Uterus (tissue), 3 donors: ENCODE measurements at regions not wholly inside any gene's neighbourhood (a gene's known extent, or its start where the extent isn't known, plus 50 kb on each side); places are given as distances from the start of the nearest gene placed in this dataset.
"Not testable (repeated sequence)": the region's sequence is repeated elsewhere in the genome, so short reads cannot be mapped to it uniquely, and the experiment has no call there.

ENCODE experiments used
- DNase-seq, 2 donors: peaks; one replicate each; pipeline ENCODE4 v3.0.0-alpha.2; 2019 to 2020
- H3K27ac ChIP-seq, 2 donors: fragments of 200-600 bp; sonication (generic); 1 replicate in 1 of 2; 2 replicates in 1 of 2; pipeline ENCODE4 v1.5.1; 2016 to 2018
- H3K27me3 ChIP-seq, 2 donors: fragments of 200-600 bp; sonication (generic); one replicate each; pipeline ENCODE4 v1.5.1; 2018 to 2019; ENCODE audit warnings: control low read depth in 1 of 2
- H3K36me3 ChIP-seq, 2 donors: fragments of 200-600 bp; sonication (generic); one replicate each; pipeline ENCODE4 v1.5.1; 2019; ENCODE audit warnings: control low read depth in 1 of 2
- H3K4me1 ChIP-seq, 2 donors: fragments of 200-600 bp; sonication (generic); one replicate each; pipeline ENCODE4 v1.5.1; 2018 to 2019; ENCODE audit warnings: control low read depth in 1 of 2
- H3K4me3 ChIP-seq, 2 donors: fragments of 200-600 bp; sonication (generic); 1 replicate in 1 of 2; 2 replicates in 1 of 2; pipeline ENCODE4 v1.5.1; 2018 to 2019; ENCODE audit warnings: mild to moderate bottlenecking in 1 of 2
- H3K9me3 ChIP-seq, 2 donors: fragments of 200-600 bp; sonication (generic); one replicate each; pipeline ENCODE4 v1.5.1; 2019; ENCODE audit warnings: control low read depth in 1 of 2
- POLR2A ChIP-seq, 2 donors: fragments of 450-650 bp; IDR thresholded peaks; one replicate each; pipeline ENCODE4 v1.6.1; 2016; ENCODE audit warnings: antibody characterized with exemption in 2 of 2, mild to moderate bottlenecking in 1 of 2, moderate library complexity in 1 of 2
- intact Hi-C: fragments of 100-400 bp; cut with DNase I; formaldehyde crosslinking; loops from one replicate; pipeline ENCODE4 v1.15.1; 2023; ENCODE audit warnings: low total_unique reads
- TF ChIP-seq, protein P1 (sequence below), 4 experiments: fragments of 200-600 bp in 2 of 4; fragments of 450-650 bp in 2 of 4; sonication (generic) in 2 of 4; IDR thresholded peaks; one replicate each; pipeline ENCODE4 v1.5.1; 2016 to 2019; ENCODE audit warnings: antibody characterized with exemption in 4 of 4, mild to moderate bottlenecking in 2 of 4, moderate library complexity in 1 of 4
- donor health status: DM: yes; HTN: yes; CAD: no.

DNA sequence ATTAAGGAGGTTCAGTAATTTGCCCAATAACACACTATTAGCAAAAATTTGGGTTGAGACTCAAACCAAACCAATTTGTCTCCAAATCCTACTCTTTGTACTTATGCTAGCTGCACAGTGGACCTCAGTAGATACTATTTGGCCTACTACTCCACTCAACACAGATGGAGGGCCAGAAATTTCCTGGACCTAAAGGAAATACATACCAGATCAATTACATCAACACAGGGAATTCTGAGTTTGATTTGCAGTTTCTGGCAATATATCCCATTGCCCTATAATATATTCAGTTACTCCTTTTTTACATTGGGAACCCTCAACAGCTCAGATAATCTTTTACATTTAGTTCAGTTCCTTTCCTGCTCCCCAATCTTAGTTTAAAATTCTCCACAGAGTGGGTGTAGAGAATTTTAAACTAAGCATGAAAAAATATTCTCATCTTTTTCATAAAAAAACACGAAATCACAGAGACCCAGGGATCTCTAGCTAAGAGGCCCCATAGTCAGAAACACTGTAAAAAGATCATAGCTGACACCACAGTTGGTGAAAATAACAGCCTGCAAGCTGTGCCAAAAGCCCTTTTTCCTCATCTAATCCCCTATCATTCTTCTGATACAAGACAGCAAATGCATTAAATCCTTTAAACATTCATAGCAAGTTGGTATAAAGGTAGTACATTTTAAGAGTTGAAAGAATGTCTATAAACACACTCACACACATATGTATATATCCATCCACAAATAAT, 317.7 kb upstream of the ESRRG start:
- H3K4me1 ChIP-seq = no peaks in the 10 kb centered on the region
- H3K36me3 ChIP-seq = no peaks in the 10 kb centered on the region
- no peak overlapping the region for H3K4me3 ChIP-seq
- no peaks in the 10 kb centered on the region for H3K9me3 ChIP-seq
- H3K27ac ChIP-seq = no peak overlapping the region
- intact Hi-C loops = no loop called here
- DNase-seq = no peak
- TF ChIP-seq, protein P1, sequence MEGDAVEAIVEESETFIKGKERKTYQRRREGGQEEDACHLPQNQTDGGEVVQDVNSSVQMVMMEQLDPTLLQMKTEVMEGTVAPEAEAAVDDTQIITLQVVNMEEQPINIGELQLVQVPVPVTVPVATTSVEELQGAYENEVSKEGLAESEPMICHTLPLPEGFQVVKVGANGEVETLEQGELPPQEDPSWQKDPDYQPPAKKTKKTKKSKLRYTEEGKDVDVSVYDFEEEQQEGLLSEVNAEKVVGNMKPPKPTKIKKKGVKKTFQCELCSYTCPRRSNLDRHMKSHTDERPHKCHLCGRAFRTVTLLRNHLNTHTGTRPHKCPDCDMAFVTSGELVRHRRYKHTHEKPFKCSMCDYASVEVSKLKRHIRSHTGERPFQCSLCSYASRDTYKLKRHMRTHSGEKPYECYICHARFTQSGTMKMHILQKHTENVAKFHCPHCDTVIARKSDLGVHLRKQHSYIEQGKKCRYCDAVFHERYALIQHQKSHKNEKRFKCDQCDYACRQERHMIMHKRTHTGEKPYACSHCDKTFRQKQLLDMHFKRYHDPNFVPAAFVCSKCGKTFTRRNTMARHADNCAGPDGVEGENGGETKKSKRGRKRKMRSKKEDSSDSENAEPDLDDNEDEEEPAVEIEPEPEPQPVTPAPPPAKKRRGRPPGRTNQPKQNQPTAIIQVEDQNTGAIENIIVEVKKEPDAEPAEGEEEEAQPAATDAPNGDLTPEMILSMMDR (IDR thresholded peaks at IDR 0.05) = no peak
- TF ChIP-seq POLR2A (IDR thresholded peaks at IDR 0.05) = no peak
- no peaks in the 10 kb centered on the region for H3K27me3 ChIP-seq

DNA sequence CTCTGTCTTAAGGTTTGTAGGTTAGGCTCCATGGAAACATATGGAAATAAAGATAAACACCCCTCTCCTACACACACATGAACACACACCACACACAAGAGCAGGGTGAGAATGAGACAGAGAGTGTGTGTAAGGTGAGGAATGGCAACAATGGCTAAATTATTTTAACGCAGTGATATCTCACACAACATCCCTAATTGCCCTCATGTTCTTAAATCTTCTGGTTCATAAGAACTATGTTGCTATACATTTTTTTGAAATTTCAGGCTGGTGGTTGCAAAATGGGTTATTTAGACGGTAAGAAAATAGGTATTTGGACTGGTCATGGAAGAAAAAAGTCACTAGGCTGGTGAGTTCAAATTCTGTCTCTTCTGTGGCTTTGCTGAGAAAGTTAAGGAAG, 316.7 kb upstream of the ESRRG start:
- TF ChIP-seq, protein P1 (IDR thresholded peaks at IDR 0.05) = no peak
- TF ChIP-seq POLR2A (IDR thresholded peaks at IDR 0.05) = no peak
- no peaks in the 10 kb centered on the region for H3K36me3 ChIP-seq
- H3K9me3 ChIP-seq = no peaks in the 10 kb centered on the region
- no peaks in the 10 kb centered on the region for H3K4me1 ChIP-seq
- H3K4me3 ChIP-seq = no peak overlapping the region
- no peak overlapping the region for H3K27ac ChIP-seq
- no peak for DNase-seq
- intact Hi-C loops = no loop called here
- H3K27me3 ChIP-seq = no peaks in the 10 kb centered on the region

DNA sequence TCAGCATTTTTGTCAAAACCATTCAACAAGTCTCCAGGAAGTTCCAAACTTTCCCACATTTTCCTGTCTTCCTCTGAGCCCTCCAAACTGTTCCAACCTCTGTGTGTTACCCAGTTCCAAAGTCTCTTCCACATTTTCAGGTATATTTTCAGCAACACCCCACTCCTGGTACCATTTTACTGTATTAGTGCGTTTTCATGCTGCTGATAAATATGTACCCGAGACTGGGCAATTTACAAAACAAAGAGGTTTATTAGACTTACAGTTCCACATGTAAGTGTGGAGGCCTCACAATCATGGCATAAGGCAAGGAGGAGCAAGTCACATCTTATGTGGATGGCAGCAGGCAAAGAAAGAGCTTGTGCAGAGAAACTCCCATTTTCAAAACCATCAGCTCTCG, 315.9 kb upstream of the ESRRG start:
- H3K4me1 ChIP-seq, H3K27me3 ChIP-seq, intact Hi-C loops, DNase-seq, H3K4me3 ChIP-seq, H3K9me3 ChIP-seq, H3K36me3 ChIP-seq, H3K27ac ChIP-seq: not testable (repeated sequence)

DNA sequence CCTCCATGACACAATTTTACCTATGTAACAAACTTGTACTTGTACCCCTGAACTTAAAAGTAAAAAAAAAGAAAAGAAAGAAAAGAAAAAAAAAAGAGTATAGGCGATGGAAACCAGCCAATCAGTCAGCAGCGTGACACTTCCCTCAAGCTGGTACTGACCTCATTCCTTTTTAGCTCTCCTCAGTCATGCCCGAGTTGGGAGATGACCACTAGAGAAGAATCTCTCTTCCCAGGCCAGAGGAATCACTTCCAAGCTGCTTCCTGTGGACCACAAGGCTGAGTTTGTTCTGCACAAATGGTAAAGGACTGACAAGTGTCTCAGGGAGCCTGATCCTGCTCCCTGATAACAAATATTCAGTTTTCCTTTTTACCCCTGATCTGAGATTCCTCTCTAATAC, 313.5 kb upstream of the ESRRG start:
- Histone ChIP-seq H3K9me3 (no peaks in the 10 kb centered on the region), H3K27me3 (no peaks in the 10 kb centered on the region), H3K36me3 (no peaks in the 10 kb centered on the region), H3K4me3 (no peak overlapping the region), H3K27ac (no peak overlapping the region), H3K4me1 (no peaks in the 10 kb centered on the region)
- no peak for DNase-seq
- intact Hi-C loops = no loop called here
- TF ChIP-seq POLR2A (IDR thresholded peaks at IDR 0.05) = no peak
- TF ChIP-seq, protein P1 (IDR thresholded peaks at IDR 0.05) = no peak

DNA sequence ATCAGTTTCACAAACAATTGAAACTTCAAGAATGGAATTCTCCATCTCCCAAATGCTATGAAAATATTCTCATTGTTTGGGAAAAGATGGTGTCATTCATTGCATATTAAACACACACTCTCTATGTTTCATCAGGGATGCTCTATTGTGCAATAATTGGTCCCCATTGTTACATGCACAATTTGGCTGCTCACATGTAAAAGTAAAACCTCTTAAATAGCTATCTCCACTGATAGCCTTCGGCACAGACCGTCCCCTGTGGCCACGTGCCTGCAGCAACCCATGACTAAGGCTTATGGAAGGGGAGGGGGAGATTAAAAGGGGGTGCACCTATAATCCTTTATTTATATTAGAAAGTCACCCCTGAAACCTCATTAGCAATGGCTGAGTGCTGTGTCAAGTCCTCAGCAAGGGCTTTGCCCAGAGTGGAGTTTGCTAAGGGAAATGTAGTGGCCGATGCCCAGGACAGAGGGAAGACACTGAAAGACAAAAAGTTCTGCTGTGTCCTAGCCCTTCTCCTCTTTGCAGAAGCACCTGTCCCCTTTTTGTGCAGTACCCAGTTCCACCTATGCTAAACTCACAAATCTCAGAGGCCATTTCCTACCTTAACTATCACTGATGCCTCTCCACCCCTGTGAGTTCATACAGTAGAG, 309.6 kb upstream of the ESRRG start:
- no peak for DNase-seq
- intact Hi-C loops = no loop called here
- no peaks in the 10 kb centered on the region for H3K36me3 ChIP-seq
- TF ChIP-seq, protein P1 (IDR thresholded peaks at IDR 0.05) = no peak
- TF ChIP-seq POLR2A (IDR thresholded peaks at IDR 0.05) = no peak
- no peaks in the 10 kb centered on the region for H3K4me1 ChIP-seq
- no peaks in the 10 kb centered on the region for H3K27me3 ChIP-seq
- H3K27ac ChIP-seq = no peak overlapping the region
- no peaks in the 10 kb centered on the region for H3K9me3 ChIP-seq
- no peak overlapping the region for H3K4me3 ChIP-seq
